Stimulated activated CD8-positive, alpha-beta memory T cell treated with anti-CD3 and anti-CD28 coated beads, Interleukin-7, amount 100 ng/mL, for 4 hours (primary cell): ENCODE measurements at regions not wholly inside any gene's neighbourhood (a gene's known extent, or its start where the extent isn't known, plus 50 kb on each side); places are given as distances from the start of the nearest gene placed in this dataset.

Source experiments
- DNase-seq, 2 donors: peaks; one replicate each; pipeline ENCODE4 v3.0.0-alpha.2; 2020; ENCODE audit warnings: low read depth in 2 of 2

- DNase-seq, result no peak
Observed at GRCh38 chr2:145728511-145728910, 1208.6 kb upstream of the ZEB2 start.

DNA sequence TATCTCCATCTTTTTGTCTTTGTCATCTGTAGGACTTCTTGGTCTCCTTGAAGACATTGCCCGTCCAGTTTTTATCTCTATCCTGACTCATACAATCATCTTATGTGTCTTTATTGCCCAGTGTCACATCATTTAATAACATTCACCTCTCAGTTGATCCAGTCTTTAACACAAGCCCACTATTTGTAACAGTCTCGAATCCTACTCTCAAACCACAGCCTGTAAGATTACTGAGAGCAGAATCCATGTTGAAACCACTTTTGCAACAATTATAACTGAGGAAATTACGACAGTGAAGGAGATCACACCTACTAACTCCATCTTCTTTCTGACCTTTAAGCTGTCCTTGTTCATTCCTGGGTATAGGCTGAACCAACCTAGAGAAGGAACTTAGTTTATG is 1206.0 kb upstream of the ZEB2 start:
- no peak for DNase-seq

- no peak for DNase-seq
Observed at GRCh38 chr2:145724311-145724898, 1204.5 kb upstream of the ZEB2 start.

GRCh38 chr2:145723872-145724271 is 1204.0 kb upstream of the ZEB2 start:
- DNase-seq, result no peak

GRCh38 chr2:145721681-145722080 is 1201.8 kb upstream of the ZEB2 start:
- DNase-seq, result no peak

DNA sequence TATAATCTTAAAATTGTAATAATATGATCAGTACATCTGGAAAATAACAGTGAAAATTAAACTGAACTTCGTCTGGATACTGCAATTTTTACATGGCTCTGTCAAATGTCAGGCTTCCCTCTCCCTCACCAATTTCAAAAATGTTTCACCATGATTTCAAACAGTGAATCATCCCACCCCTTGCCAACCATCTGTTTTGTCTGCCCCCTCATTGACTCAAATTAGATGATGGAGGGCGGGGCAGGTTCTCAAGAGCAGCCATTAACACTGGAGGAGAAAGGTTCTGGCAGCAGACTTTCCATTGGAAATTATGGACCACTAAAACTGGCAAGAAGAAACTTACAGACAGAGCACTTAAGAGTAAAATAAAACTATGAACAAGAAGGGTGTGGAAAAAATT is 1195.7 kb upstream of the ZEB2 start:
- no peak for DNase-seq

GRCh38 chr2:145710303-145710702 is 1190.4 kb upstream of the ZEB2 start:
- DNase-seq, result no peak

DNA sequence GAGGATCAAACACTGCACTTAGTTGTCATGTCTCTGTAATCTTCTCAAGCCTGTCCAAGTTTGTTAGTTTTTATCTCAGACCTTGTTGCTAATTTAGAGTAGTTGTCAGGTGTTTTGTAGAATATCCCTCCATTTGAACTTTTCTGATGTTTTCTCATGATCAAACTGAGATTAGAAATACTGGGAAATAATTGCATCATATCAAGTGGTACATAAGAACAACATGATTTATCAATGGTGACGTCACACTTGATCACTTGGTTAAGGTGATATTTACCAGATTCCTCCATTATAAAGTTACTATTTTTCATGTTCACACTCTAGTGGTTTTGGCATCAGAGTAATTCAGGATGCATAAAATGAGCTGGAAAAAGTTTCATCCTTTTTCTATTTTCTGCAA is 1182.4 kb upstream of the ZEB2 start:
- DNase-seq, result no peak

- no peak for DNase-seq
Observed at GRCh38 chr2:145692971-145693478, 1173.1 kb upstream of the ZEB2 start.

- DNase-seq, result no peak
Observed at GRCh38 chr2:145691659-145692058, 1171.7 kb upstream of the ZEB2 start.

- DNase-seq, result no peak
Observed at GRCh38 chr2:145690183-145690778, 1170.4 kb upstream of the ZEB2 start.

GRCh38 chr2:145689277-145689676 is 1169.4 kb upstream of the ZEB2 start:
- no peak for DNase-seq

- DNase-seq, result no peak
Observed at GRCh38 chr2:145688156-145688555, 1168.2 kb upstream of the ZEB2 start.

DNA sequence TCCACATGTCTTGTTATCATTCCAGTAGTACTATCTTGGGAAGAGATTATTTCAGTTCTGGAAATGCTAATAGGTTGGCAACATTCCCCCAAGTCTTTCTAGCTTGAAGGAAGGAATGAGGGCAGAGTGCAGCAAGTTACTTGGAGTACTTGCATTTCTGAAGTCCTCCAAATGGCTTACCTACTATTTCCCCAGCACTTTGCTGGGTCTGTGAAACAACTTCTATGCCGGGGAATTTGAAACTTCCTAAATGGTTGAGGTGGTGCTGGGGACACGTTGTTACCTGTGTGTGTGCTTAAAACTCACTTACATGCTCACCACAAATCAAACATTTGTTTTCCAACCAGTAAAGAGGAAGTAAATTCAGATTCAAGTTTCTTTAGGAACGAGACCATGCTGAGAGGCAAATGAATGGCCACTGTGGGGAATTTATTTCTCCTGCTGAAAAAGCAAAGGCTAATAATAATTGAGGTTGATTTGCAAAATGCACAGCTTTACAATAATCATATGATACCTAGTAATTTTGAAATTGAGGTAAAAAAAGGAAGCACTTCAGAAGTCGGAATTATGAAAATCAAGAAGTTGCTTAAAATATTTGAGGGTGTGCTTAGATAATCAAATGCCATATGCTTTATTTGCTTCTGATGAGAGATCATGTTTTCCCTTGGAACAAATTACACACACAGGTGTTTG is 1167.7 kb upstream of the ZEB2 start:
- DNase-seq, result no peak

DNA sequence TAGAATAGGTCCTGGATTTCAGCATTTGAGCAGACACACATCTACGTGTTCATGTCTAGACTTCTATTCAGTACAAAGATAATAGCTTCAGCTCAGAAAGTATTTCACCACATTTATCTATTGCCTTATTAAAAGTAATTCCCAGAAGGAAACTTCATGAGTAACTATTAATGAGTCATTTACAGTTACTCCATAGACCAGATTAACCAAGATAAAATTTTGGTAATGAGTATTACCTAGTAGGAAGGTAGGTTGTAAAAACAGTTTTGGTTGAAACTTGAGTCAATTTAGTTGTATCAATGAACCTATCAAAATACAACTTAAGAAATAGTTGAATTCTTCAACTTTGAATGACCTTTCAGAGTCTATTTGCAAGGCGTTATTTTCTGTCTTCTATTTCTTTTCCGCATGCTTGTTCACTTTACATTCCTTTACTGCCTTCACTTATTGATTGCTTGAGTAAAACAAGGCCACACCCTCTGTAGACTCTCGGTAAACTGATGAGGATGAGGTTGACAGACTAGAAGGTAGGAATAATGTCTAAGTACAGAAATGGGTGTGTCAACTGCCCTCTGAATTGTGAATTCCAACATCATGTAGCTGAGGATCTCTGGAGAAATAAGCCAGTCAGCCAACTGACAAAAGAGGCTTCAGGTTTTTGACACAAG is 1165.6 kb upstream of the ZEB2 start:
- DNase-seq, result no peak

- no peak for DNase-seq
Observed at GRCh38 chr2:145682546-145683157, 1162.7 kb upstream of the ZEB2 start.

- DNase-seq, result no peak
Observed at GRCh38 chr2:145680276-145680675, 1160.4 kb upstream of the ZEB2 start.

DNA sequence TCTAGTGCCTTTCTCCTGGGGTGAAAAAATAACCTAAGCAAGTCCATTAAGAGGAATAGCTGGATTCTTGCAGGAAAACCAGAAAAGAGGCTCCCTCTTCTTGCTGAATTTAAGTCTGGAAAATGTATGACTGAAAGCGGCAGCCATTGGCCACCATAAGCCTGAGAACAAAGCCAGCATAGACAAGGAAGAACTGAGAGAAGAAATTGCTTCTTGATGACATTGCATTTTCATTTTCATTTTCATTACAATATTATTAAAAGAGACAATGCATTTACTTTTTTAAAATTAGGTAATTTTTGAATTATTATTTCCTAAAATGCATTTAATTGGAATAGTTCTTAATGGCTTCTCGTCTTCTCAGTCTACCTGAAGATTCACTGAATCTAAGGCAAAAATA is 1157.5 kb upstream of the ZEB2 start:
- no peak for DNase-seq

- no peak for DNase-seq
Observed at GRCh38 chr2:145674705-145675104, 1154.8 kb upstream of the ZEB2 start.

DNA sequence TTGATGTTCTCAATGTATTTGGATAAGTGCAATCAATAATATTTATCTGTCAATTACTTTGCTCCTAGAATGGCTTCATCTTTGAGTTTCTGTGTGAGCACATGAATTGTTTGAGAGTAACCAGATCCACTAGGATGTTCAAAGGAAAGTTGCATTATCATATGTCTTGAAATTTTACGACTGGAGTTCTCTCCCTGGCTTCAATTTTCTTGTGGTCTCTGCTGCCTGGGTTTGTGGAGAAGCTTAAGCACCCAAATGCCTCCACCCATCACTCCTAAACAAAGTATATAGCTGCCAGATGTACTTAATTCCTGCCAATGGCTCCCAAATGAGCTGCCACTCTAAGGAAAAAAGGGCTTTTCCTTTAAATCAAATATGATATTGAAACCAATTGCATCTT is 1149.4 kb upstream of the ZEB2 start:
- no peak for DNase-seq

DNA sequence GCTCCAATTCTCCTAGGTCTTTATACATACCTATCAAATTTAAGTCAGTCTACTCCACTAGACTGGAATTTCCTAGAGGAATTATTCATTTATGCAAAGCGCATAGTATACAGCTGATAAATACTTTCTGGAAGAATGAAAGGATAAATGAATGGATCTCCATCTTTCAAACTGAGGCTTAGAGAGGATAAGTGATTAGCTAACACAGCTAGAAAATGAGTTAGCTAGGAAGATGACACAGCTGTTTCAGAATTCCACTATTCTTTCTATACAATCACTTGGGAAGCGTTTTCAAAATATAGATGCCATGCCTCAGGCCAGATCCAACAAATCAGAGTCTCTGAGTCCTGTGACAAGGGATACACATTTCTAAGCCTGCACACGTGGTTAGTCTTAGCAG is 1146.6 kb upstream of the ZEB2 start:
- no peak for DNase-seq

GRCh38 chr2:145657265-145657664 is 1137.3 kb upstream of the ZEB2 start:
- DNase-seq, result no peak
